Activated CD4-positive, alpha-beta T cell treated with anti-CD3 and anti-CD28 coated beads, Interleukin-2, amount 50 U/mL, for 1 hour (primary cell): ENCODE measurements at regions not wholly inside any gene's neighbourhood (a gene's known extent, or its start where the extent isn't known, plus 50 kb on each side); places are given as distances from the start of the nearest gene placed in this dataset.
A peak's percentile ranks its signal among the peaks of the same experiment; 100 is the strongest.

Experiments
- DNase-seq: peaks from one replicate; pipeline ENCODE4 v3.0.0-alpha.2; 2020

GRCh38 chr13:40121722-40122121 lies 466.3 kb downstream of the COG6 start:
- no peak for DNase-seq

- no peak for DNase-seq
These were observed 468.6 kb downstream of the COG6 start for GRCh38 chr13:40123962-40124632.

DNA sequence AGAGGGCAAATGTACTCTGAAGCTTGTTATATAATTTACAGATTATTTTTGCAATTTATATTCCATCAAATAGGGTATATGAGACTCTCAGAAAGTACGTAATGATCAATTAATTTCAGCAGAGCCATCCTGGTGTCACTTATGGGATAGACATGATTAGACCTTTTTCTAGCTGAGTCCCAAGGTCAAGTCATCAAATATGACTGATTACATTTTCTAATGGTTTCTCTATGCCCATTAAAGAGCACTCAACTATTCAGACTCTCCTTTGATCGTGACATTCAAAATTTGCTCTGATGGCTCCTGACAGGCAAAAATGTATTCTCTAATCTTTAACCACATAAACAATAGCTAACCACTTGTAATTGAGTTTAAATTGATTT lies 469.2 kb downstream of the COG6 start:
- no peak for DNase-seq

GRCh38 chr13:40125336-40125735 lies 469.9 kb downstream of the COG6 start:
- no peak for DNase-seq

DNA sequence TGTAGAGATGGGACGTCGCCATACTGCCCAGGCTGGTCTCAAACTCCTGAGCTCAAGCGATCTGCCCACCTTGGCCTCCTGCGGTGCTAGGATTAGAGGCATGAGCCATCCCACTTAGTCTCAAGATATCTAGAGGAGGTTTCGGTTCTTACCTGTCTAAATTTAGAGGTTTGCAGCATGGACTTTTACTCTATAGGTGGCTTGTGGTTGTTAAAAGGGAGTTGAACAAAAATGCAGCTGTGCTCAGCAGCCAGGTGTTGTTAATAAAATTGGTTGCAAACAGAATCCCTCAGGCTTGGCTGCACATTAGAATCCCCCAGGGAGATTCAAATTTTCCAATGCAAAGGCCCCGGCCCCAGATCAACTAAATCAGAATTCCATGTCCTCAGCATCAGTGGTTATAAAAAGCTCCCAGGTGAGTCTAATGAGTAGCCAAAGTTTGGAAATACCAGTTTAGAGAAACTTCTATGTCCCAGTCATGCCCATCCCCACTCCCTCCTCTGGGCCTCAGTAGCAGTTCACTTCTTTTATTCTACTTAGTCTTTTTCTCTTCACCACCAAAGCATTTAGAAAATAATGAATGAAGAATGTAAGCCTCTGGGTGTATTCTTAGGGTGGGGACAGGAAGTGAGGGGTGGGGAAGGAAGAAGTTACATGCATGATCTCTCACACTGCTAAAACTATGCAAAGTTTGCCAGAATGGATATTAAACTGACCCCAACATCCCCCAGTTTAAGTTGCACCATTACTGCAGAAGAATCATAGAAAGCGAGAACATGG lies 471.0 kb downstream of the COG6 start:
- no peak for DNase-seq

- no peak for DNase-seq
These were observed 472.0 kb downstream of the COG6 start for GRCh38 chr13:40127476-40127875.

GRCh38 chr13:40127925-40128324 lies 472.5 kb downstream of the COG6 start:
- no peak for DNase-seq

GRCh38 chr13:40129467-40129866 lies 474.0 kb downstream of the COG6 start:
- DNase-seq, result no peak

DNA sequence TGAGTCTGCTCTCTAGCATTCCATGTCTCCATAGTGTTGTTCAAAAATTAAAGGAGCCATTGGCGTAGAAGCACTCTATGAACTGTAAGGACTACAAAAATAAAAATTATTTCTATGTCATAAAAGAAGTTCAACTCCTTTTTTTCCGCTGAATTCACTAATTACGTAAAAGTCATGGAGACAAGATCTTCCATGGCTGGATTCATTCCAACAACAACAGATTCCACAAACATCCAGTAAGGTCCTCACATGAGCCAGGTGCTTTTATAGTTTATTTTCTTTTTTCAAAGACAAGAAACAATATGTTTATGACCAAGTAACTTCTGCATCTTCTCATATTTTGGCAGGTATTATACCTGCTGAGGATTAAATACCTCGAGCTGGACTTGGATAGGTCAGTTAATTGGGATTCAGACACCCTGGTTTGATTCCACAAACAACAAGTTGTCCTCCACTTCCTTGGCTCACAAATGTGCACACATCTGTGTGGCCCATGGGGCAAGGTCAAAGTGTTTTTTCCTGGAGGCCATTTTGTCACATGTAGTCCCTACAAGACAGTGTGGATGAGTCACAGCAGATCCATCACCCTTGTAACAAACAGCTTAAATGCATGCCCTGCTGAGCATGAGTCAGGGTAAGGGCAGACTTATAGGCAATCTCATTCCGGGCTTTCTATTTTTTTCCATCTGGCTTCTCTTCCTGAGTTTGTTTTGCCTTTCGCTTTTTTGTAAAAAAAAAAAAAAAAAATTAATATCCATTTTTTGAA lies 475.6 kb downstream of the COG6 start:
- DNase-seq, result no peak

DNA sequence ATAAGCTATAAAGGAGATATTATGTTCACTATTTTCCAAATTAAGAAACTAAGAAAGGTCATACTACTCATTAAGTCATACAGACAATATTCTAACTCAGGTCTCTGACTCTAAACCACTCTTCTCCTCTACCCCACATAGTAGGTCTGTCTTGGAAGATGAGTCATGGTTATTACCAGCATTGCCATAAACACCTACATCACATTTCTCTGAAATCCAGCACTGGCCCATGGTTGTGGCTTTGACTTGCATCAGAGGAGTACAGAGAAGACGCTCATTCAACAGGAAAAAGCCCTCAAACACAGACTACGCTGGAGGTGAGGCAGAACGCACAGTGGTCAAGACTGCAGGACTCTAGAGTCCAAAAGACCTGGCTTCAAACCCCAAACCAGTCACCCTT lies 476.8 kb downstream of the COG6 start:
- no peak for DNase-seq

DNA sequence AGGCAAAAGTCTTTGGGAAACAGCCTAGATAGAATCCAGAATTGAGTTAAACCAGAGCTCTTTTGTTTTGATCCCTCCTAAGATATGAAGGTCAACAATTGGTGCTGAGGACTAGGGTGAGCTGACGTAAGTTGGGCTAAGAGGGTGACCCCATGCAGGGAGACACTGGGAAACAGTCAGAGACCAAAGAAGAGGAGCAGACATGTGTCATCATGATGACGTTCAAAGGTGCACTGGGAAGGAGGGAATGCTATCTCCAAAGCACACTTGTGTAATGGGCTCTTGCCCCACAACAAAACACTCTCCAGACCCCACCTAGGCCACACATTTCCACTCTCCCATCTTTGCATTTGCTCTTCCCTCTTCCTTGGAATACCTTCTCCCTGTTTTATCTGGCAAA lies 481.4 kb downstream of the COG6 start:
- DNase-seq, result no peak

GRCh38 chr13:40137400-40137799 lies 481.9 kb downstream of the COG6 start:
- DNase-seq, result no peak

DNA sequence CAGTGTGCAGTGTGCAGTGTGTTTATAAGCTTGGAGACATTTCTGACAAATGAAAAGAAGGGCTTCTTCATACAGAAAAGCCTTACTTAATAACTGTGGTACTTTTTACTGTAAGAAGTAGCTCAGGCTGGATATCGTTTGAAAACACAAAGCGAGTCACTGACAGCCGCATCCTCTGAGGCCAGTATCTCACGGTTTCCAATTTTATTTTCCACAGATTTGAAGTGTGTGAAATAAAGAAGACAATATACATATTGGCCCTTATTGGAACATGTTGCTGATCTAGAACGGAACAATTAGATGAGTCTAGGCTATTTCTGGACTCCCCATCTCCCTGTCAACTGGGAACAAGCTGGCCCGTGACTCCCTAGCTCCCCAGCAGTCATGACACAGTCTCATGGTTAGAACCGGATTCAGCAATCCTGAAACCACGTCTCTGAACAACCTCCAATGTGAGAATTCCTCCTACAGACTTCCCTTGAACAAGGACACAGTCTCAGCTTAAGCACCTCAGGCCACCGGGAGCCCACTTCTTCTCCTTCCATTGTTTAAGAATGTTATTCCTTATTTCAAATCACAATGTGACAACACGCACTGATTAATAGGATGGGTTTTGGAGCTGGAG lies 484.5 kb downstream of the COG6 start:
- no peak for DNase-seq

- no peak for DNase-seq
These were observed 486.5 kb downstream of the COG6 start for GRCh38 chr13:40141859-40142555.

DNA sequence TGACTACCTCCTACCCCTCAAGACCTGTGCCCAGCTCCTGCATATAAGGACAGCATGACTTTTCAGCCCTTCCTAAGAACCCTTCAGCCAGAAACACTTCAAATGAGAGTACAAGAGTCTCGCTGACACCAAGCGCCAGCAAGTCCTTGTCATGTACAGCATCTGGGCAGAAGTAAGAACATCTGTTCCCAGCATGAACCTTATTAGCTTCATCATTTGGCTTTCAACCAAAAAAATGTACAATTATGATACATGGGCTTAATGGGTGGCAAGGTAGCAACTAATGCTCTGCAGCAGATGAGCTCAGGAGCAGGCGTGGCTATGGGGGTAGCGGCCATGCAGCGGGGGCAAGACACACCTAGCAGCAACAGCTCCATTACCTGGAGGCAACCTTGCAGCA lies 487.6 kb downstream of the COG6 start:
- no peak for DNase-seq

DNA sequence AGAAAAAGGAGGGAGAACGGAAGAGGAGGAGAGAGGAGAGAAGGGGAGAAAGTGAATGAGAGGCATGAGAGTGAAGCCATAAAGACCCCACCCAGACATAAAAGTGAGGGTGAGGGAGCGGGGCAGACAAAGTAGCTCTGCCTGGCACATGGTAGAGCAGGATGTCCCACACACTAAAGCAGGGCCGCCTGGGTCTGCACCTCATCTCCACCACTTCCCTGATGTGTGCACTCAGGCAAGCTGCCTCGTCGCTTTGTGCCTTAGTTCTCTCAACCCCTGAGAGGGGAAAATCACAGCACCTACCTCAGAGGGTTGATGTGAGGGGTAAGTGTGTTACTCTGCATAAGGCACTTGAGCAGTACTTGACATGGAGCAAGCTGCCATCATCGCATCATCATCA lies 488.1 kb downstream of the COG6 start:
- DNase-seq, result no peak

DNA sequence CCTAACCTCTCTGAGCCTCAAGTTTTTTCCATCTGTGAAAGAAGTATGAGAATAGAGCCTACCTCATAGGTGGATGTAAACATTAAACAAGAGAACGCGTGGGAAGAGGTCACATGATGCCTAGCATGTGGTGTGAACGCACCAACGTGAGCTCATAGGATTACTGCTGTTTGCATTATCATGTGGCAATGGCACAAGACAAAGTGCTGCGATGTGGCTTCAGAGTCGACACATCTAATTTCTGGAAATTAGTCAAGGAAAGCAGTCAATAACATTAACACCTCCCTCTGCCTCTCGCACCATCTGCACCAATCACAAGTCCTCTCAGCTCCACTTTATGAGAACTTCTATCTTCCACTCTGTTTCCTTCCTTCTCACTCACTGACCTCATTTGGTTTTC lies 489.7 kb downstream of the COG6 start:
- no peak for DNase-seq

GRCh38 chr13:40146063-40146462 lies 490.6 kb downstream of the COG6 start:
- DNase-seq, result no peak

GRCh38 chr13:40146611-40147117 lies 491.2 kb downstream of the COG6 start:
- DNase-seq, result no peak

GRCh38 chr13:40148101-40148500 lies 492.6 kb downstream of the COG6 start:
- peak; percentile 17 for DNase-seq

GRCh38 chr13:40148742-40149141 lies 493.3 kb downstream of the COG6 start:
- DNase-seq, result no peak

DNA sequence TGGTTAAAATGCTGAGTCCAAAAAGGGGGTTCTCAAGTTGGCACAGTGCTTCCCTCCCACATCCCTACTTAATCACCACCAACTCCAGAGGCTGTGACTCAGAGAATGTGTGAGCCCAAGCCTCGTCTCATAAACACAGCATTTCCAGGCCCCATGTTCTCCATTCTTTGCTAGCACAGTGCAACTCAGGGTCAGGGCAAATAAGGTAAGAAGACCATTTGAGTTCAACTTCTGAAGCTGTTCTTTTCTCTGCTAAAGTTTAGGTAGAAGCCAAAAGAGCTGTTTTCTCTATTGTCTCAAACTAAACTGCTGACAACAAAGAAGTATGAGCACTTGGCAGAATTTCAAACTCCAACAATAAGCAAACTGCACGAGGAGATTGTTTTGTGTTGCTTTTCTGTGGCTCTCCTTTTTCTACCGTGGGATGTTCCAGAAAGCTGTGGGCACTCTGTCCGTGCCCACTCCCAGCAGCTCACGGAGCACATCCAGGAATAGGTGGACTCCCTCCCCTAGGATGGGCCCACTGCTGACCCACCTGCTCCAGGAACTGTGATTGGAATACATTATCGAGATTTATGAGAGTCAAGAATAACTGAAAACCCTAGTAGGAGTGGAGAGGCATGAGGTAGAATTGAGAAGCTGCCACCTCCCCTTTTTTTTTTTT lies 494.3 kb downstream of the COG6 start:
- DNase-seq, result no peak
